ENCODE measurements at regions not wholly inside any gene's neighbourhood (a gene's known extent, or its start where the extent isn't known, plus 50 kb on each side); places are given as distances from the start of the nearest gene placed in this dataset.

DNA sequence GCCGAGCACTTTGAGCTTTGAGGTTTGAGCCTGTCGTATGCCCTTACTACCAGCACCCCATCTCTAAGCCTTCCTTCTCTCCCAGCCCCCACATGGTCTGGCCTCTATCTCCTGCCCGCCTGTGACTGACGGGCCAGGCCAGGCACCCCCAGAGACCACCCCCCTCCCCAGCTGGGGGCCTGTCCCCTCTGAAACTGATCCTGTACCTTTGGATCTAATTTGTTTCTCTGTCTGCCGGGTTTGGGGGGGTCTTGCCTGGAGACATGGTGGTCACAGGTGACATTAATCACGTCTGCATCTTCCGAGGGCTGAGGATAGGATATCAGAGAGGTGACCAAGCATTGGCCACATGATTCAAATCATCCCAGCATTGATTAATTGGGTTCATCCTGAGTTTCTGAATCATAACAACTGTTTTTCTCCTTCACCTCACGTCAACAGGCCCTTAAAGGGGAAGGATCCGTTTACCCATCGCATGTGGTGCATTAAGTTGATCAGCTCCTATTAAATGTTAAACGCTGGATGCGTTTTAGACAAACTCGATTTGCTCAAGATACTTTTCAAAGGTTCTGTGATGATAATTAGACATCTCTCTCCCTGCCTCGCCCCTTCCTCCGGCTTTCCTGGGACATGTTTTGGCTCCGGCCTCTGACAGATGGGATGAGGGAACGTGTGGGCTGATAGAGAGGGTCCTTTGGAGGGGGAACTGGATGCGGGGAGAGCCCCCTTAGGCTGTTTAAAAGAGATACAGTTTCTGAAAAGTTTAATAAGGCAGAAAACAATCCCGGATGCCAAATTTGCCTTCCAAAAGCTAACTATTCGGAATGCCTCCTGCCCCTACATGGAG lies 63.3 kb upstream of the TBX3 start:
- no peak for DNase-seq (ENCODE audit: low read depth in 2 of 2)

DNA sequence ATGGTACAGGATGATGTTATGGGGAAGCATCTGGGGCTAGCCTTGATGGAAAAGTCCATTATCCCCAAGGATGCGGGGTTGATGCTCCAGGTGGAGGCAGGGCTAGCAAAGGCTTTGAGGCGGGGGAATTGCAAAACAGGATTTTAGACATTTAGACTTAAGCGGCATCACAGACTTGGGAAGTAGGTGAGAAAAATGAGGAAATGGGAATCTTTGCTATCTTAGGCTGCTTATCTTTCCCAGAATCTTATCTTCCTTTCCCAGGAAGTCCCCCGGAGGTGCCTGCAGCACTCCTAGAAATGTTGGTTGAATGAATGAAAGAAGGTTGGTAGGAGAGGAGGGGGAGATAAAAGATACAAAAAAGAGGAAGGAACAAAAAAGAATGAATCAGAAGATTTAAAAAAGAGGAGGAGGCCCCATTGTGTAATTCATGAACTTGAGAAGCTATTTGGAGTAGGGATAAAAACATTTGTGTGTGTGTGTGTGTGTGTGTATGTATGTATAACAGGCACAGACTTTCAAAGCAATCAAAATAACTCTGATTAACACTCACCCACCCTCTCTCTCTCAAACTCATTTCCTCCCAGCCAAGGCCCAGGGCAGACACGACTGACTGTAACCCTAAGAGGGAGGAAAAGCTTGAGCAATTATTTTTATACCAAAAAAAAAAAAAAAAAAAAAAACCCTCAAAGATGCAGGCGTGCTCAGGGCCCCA lies 62.5 kb upstream of the TBX3 start:
- no peak for DNase-seq (ENCODE audit: low read depth in 2 of 2)

DNA sequence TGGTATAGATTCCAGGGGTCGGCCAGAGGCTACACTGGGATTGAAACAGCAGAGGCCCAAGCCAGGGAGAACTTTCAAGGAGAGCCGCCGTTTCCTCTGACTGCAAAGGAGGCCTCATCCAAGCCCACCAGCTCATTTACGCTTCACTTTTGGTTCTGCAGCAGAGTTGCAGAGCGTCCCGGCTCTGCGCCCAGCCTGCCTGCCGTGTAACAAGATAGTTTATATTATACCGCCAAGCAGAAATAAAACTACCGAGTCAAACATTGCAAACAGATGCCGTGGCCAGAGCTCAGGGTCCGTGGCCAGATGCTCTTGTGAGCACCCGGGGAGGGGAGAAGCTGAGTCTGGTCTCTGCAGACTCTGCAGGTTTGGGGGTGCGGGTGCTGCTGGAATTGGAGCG lies 60.7 kb upstream of the TBX3 start:
- DNase-seq (ENCODE audit: low read depth in 2 of 2) = no peak

DNA sequence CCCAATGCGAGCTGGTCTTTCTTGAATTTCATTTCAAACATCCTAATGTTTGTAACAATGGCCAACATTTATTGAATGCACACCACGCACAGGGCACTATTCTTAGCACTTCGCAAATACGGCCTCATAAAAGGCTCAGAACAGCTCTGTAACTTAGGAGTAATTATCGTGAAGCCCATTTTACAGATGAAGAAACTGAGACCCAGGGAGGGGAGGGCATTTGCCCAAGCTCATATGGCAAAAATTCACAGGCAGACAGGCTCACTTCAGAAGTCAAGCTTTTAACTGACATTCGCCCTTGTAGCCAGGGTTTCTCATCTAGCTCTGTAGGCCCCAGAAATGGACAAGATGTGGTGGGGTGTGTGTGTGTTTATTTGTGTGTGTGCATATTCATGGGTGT lies 60.3 kb upstream of the TBX3 start:
- DNase-seq (ENCODE audit: low read depth in 2 of 2) = no peak

DNA sequence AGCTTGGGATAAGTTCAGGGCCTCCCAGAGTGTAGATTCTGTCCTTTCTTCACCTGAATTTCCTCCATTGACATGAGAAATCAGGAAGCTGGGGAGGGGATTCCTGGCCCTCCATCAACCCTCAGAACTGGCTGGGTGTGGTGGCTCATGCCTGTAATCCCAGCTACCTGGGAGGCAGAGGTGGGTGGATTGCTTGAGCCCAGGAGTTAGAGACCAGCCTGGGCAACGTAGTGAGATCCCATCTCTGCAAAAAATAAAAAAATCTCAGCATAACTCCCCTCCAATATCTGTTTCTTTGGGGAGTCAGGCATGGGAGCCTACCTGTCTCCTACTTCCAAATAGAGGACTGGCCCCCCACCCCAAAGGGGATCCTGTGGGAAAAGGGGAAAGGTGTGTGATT lies 59.8 kb upstream of the TBX3 start:
- no peak for DNase-seq (ENCODE audit: low read depth in 2 of 2)

DNA sequence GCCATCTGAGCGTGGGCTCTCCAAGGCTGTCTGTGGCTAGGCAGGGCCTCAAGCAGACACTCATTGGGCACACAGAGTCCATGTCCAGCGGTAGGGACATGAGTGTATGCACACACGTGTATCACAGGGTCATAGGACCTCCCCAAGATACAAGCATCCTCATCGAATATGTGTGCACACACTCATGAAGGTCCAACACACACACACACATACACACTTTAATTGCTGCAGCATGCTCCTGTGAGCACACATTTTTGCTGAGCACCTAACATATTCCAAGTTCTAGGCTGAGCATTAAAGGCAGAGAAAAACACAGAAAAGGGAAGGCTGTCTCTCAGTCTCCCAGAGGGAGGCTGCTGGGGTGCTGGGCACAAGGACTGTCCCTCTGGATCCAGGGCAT lies 59.3 kb upstream of the TBX3 start:
- no peak for DNase-seq (ENCODE audit: low read depth in 2 of 2)

DNA sequence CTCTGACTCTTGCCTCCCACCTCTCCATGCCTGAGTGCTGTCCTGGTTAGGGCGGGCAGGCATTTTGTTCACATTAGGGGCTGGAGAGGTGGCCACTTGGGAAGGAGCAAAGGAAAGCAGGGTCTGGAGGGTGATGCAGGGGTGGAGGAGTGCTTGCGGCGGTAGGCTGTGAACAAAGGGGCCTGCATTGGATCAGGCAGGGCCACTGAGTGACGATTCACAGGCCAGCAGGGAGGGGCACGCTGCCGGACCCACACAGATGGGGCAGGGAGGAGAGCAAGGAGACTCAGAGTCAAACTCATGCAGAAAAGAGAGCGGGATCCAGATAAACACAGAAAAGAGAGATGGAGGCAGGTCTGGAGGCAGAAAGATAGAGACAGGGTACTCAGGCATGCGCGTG lies 58.4 kb upstream of the TBX3 start:
- DNase-seq (ENCODE audit: low read depth in 2 of 2) = no peak

DNA sequence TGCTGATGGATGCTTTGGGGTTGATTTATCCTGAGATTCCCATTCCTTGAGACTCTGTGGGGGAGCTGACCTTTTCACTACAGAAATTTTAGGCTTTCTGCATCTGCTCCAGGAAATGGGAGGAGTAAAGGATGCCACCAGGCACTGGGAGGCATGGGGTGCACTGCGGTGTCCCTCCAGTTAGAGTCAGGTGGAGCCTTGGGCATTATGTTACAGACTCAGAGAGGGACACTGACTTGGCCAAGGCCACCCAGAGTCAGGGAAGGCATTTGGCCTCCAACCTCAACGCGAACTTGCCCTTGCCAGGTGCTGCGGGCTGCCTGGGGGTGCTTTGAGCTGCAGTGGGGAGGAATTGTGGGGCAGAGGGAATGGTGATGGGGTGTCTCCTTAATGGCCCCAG lies 58.0 kb upstream of the TBX3 start:
- no peak for DNase-seq (ENCODE audit: low read depth in 2 of 2)

DNA sequence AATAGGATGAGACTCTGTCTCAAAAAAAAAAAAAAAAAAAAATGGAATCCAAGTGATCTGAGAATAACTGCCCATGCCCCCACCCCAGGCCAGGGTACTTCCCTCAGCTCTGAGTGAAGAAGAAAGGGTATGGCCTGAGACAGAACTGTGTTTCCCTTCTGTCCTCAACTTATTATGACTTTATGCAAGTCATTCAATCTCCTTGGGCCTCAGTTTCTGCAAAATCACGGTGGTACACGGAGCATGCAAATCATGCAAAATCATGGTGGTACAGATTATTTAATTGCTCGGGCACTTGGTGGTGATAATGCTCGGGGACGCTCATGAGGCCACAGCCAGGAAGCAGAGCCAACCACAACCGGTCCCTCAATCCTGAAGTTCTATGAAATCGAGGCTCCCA lies 56.5 kb upstream of the TBX3 start:
- DNase-seq (ENCODE audit: low read depth in 2 of 2) = no peak

DNA sequence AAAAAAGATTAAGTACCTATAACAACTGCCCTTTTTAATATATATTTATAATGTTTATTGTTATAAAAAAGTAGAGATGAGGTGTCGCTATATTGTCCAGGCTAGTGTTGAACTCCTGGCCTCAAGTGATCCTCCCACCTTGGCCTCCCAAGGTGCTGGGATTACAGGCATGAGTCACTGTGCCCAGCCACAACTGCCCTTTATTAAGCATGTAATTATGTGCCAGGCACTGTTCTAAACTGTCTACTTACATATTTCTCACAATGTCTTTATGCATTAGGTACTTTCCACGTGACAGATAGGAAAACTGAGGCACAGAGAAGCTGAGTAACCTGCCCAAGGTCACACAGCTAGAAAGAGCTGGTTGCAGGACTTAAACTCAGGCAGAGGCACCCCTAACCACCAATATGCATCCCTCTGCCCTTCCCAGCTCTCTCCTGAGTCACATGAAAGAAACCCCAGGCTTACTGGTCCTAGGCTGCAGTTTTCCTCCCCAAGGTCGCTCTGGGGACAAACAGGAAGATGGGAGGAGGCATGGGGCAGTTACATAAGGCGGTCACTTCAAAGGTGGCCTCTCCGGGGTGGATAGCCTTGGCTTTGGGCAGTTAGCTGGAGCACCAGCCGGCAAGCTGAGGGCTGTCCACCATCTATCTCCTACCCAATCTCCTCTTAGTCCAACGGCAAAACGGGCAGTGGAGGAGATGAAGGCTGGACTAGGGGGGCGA lies 54.6 kb upstream of the TBX3 start:
- DNase-seq (ENCODE audit: low read depth in 2 of 2) = no peak

DNA sequence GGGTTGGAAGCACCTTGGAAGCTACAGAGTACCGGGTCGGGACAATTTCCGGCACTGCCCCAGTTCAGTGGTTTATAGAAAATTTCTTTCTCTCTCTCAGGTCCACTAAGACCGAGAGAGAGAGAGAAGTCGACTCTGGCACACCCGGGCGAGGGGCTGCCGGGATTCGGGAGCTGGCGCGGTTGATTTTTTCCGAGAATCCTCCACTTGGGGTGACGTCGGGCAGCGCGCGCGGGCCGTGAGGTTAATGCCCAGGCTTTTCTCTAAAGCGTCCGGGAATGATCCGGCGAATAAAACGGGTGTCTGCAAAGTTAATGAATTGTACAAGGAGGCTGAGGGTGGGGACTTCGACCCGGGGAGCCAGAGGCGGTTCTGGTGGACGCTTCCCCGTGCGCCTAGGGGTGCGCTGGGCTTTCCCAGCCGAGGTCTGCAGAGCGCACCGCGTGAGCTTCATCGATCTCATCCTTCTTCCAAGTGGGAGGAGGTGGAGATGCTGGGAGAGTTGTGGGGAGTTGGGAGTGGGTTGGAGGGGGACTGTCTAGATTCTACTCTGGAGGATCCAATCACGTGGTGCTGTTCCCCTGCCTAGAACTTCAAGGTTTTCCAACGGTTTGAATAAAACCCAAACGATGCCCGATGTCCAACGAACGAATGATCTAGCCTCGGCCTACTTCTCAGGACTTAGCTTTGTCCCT lies 51.9 kb upstream of the TBX3 start:
- DNase-seq (ENCODE audit: low read depth in 2 of 2) = no peak

DNA sequence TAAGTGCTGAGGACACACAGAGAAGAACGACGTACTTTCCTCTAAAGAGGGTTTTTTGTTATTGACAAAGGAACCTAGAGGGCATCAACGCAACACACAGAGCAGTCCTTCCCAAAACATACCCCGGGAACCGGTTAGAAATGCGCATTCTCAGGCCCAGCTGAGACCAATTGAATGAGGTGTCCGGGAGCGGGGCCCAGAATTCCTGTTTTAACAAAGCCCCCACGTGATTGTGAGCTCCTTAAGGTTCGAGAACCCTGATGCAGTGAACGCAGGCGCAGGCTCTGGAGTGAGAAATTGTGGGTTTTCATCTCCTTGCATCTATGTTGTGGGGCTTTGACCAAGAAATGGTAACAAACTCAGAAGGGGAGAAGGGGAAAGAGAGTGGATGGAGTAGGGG lies 51.0 kb upstream of the TBX3 start:
- DNase-seq (ENCODE audit: low read depth in 2 of 2) = no peak

DNA sequence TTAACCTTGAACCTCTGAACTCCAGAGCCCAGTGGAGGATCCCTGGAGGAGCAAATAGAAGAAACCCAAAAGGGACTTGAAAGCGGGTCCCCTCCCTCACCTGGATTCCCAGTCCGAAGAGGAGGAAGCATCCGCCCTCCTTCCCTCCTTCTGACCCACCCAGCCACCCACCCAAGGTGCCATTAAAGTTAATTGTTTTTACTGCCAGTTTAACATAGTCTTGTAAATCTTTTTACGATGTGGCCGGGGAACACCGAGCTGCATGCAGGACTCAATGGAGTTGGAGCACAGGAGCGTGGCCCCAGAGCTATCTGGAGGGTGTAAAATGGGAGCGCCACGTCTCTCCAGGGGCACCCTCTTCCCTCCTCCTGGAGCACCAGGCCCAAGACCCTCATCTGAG lies 49.9 kb upstream of the TBX3 start:
- no peak for DNase-seq (ENCODE audit: low read depth in 2 of 2)
